Stimulated activated naive CD8-positive, alpha-beta T cell treated with anti-CD3 and anti-CD28 coated beads, Interleukin-15, amount 100 ng/mL, for 72 hours (primary cell): ENCODE measurements at regions not wholly inside any gene's neighbourhood (a gene's known extent, or its start where the extent isn't known, plus 50 kb on each side); places are given as distances from the start of the nearest gene placed in this dataset.

Source experiments
- ATAC-seq: fragments of 150-1000 bp; cut with Tn5 transposase; 2 replicates; pipeline ENCODE4 v1.10.0; 2021; ENCODE audit warnings: mild to moderate bottlenecking, moderate library complexity
- DNase-seq, 2 donors: peaks; one replicate each; pipeline ENCODE4 v3.0.0; 2021 to 2022
- H3K27ac Mint-ChIP-seq, 2 donors: one replicate each; pipeline ENCODE4 v1.8.0; 2022; ENCODE audit warnings: mild to moderate bottlenecking in 2 of 2, mixed read lengths in 2 of 2, moderate library complexity in 2 of 2
- H3K27me3 Mint-ChIP-seq: one replicate; pipeline ENCODE4 v1.8.0; 2022; ENCODE audit warnings: mixed read lengths
- H3K4me1 Mint-ChIP-seq: one replicate; pipeline ENCODE4 v1.8.0; 2022; ENCODE audit warnings: mild to moderate bottlenecking, mixed read lengths
- H3K4me3 Mint-ChIP-seq, 2 donors: one replicate each; pipeline ENCODE4 v1.8.0; 2022; ENCODE audit warnings: mild to moderate bottlenecking in 2 of 2, mixed read lengths in 2 of 2, moderate library complexity in 1 of 2
- H3K9me3 Mint-ChIP-seq, 2 donors: one replicate each; pipeline ENCODE4 v1.8.0; 2022; ENCODE audit warnings: mixed read lengths in 2 of 2

- Mint-ChIP-seq H3K9me3 (peaks cover 0 to 8% of the 10 kb centered on the region in 2 donors), H3K4me3 (no peak overlapping the region), H3K27ac (no peak overlapping the region), H3K27me3 (no peaks in the 10 kb centered on the region), H3K4me1 (no peaks in the 10 kb centered on the region)
- no peak for DNase-seq
- no peak for ATAC-seq
Observed at GRCh38 chr13:89900104-89900765, 1447.3 kb upstream of the MIR17HG start.

- no peak overlapping the region for H3K27ac Mint-ChIP-seq
- no peaks in the 10 kb centered on the region for H3K27me3 Mint-ChIP-seq
- H3K9me3 Mint-ChIP-seq = peaks cover 8 to 11% of the 10 kb centered on the region in 2 donors
- ATAC-seq (no peak), DNase-seq (no peak)
- no peak overlapping the region for H3K4me3 Mint-ChIP-seq
- H3K4me1 Mint-ChIP-seq = no peaks in the 10 kb centered on the region
Observed at GRCh38 chr13:89902223-89902622, 1445.3 kb upstream of the MIR17HG start.

- ATAC-seq (no peak), DNase-seq (no peak)
- no peak overlapping the region for H3K27ac Mint-ChIP-seq
- no peaks in the 10 kb centered on the region for H3K27me3 Mint-ChIP-seq
- no peaks in the 10 kb centered on the region for H3K4me1 Mint-ChIP-seq
- no peak overlapping the region for H3K4me3 Mint-ChIP-seq
- peaks cover 8 to 11% of the 10 kb centered on the region in 2 donors for H3K9me3 Mint-ChIP-seq
Observed at GRCh38 chr13:89903115-89903514, 1444.4 kb upstream of the MIR17HG start.

- ATAC-seq = no peak
- Mint-ChIP-seq H3K27me3 (no peaks in the 10 kb centered on the region), H3K9me3 (peaks cover 0 to 18% of the 10 kb centered on the region in 2 donors)
Observed at GRCh38 chr13:89910166-89910565, 1437.3 kb upstream of the MIR17HG start.

GRCh38 chr13:89916551-89916950, 1430.9 kb upstream of the MIR17HG start:
- no peak overlapping the region for H3K27ac Mint-ChIP-seq
- ATAC-seq = no peak
- no peaks in the 10 kb centered on the region for H3K27me3 Mint-ChIP-seq
- H3K4me1 Mint-ChIP-seq = no peaks in the 10 kb centered on the region
- no peak overlapping the region for H3K4me3 Mint-ChIP-seq
- H3K9me3 Mint-ChIP-seq = peaks cover 7 to 9% of the 10 kb centered on the region in 2 donors
- DNase-seq = no peak

More at GRCh38 chr13:89910166-89910565, 1437.3 kb upstream of the MIR17HG start:
- no peak overlapping the region for H3K27ac Mint-ChIP-seq
- DNase-seq = no peak
- no peak overlapping the region for H3K4me3 Mint-ChIP-seq
- H3K4me1 Mint-ChIP-seq = no peaks in the 10 kb centered on the region

GRCh38 chr13:89920461-89920860, 1427.0 kb upstream of the MIR17HG start:
- H3K9me3 Mint-ChIP-seq = peaks cover 7 to 18% of the 10 kb centered on the region in 2 donors
- H3K4me3 Mint-ChIP-seq = no peak overlapping the region
- H3K27me3 Mint-ChIP-seq = no peaks in the 10 kb centered on the region
- ATAC-seq = no peak
- H3K27ac Mint-ChIP-seq = no peak overlapping the region
- no peaks in the 10 kb centered on the region for H3K4me1 Mint-ChIP-seq
- DNase-seq = no peak

- DNase-seq = no peak
- Mint-ChIP-seq H3K9me3 (peaks cover 7 to 18% of the 10 kb centered on the region in 2 donors), H3K27me3 (no peaks in the 10 kb centered on the region), H3K4me3 (no peak overlapping the region), H3K4me1 (no peaks in the 10 kb centered on the region), H3K27ac (no peak overlapping the region)
- no peak for ATAC-seq
Observed at GRCh38 chr13:89923052-89923451, 1424.4 kb upstream of the MIR17HG start.

- H3K27ac Mint-ChIP-seq = no peak overlapping the region
- H3K4me1 Mint-ChIP-seq = no peaks in the 10 kb centered on the region
- H3K27me3 Mint-ChIP-seq = no peaks in the 10 kb centered on the region
- no peak for ATAC-seq
- DNase-seq = no peak
- peaks cover 7 to 18% of the 10 kb centered on the region in 2 donors for H3K9me3 Mint-ChIP-seq
- no peak overlapping the region for H3K4me3 Mint-ChIP-seq
Observed at GRCh38 chr13:89923736-89924135, 1423.8 kb upstream of the MIR17HG start.

GRCh38 chr13:89925107-89925506, 1422.4 kb upstream of the MIR17HG start:
- H3K4me1 Mint-ChIP-seq = no peaks in the 10 kb centered on the region
- peaks cover 7 to 18% of the 10 kb centered on the region in 2 donors for H3K9me3 Mint-ChIP-seq
- DNase-seq (no peak), ATAC-seq (no peak)
- H3K27ac Mint-ChIP-seq = no peak overlapping the region
- H3K4me3 Mint-ChIP-seq = no peak overlapping the region
- H3K27me3 Mint-ChIP-seq = no peaks in the 10 kb centered on the region

GRCh38 chr13:89930861-89931260, 1416.6 kb upstream of the MIR17HG start:
- Mint-ChIP-seq H3K27me3 (no peaks in the 10 kb centered on the region), H3K4me1 (no peaks in the 10 kb centered on the region), H3K9me3 (peaks cover 0 to 12% of the 10 kb centered on the region in 2 donors), H3K27ac (no peak overlapping the region), H3K4me3 (no peak overlapping the region)
- DNase-seq = no peak
- ATAC-seq = no peak

GRCh38 chr13:89932902-89933301, 1414.6 kb upstream of the MIR17HG start:
- no peak overlapping the region for H3K27ac Mint-ChIP-seq
- no peak overlapping the region for H3K4me3 Mint-ChIP-seq
- peaks cover 6 to 12% of the 10 kb centered on the region in 2 donors for H3K9me3 Mint-ChIP-seq
- no peak for ATAC-seq
- no peaks in the 10 kb centered on the region for H3K27me3 Mint-ChIP-seq
- DNase-seq = no peak
- H3K4me1 Mint-ChIP-seq = no peaks in the 10 kb centered on the region

GRCh38 chr13:89936256-89936655, 1411.2 kb upstream of the MIR17HG start:
- Mint-ChIP-seq H3K9me3 (peaks cover 6 to 19% of the 10 kb centered on the region in 2 donors), H3K27ac (peak overlapping the region in 1 of 2 donors; percentile 26), H3K4me3 (no peak overlapping the region), H3K27me3 (no peaks in the 10 kb centered on the region), H3K4me1 (no peaks in the 10 kb centered on the region)
- ATAC-seq (no peak), DNase-seq (no peak)

GRCh38 chr13:89937420-89937819, 1410.1 kb upstream of the MIR17HG start:
- no peaks in the 10 kb centered on the region for H3K4me1 Mint-ChIP-seq
- no peak overlapping the region for H3K4me3 Mint-ChIP-seq
- no peaks in the 10 kb centered on the region for H3K27me3 Mint-ChIP-seq
- H3K27ac Mint-ChIP-seq = no peak overlapping the region
- H3K9me3 Mint-ChIP-seq = peaks cover 6 to 15% of the 10 kb centered on the region in 2 donors
- ATAC-seq (no peak), DNase-seq (no peak)

GRCh38 chr13:89940383-89940782, 1407.1 kb upstream of the MIR17HG start:
- ATAC-seq (no peak), DNase-seq (no peak)
- Mint-ChIP-seq H3K4me3 (no peak overlapping the region), H3K27me3 (no peaks in the 10 kb centered on the region), H3K4me1 (no peaks in the 10 kb centered on the region), H3K27ac (no peak overlapping the region), H3K9me3 (peaks cover 6 to 9% of the 10 kb centered on the region in 2 donors)

GRCh38 chr13:89943139-89943538, 1404.3 kb upstream of the MIR17HG start:
- no peak for DNase-seq
- Mint-ChIP-seq H3K27ac (no peak overlapping the region), H3K9me3 (peaks cover 0 to 13% of the 10 kb centered on the region in 2 donors), H3K4me1 (no peaks in the 10 kb centered on the region), H3K4me3 (no peak overlapping the region), H3K27me3 (no peaks in the 10 kb centered on the region)
- ATAC-seq = no peak

GRCh38 chr13:89950225-89950624, 1397.3 kb upstream of the MIR17HG start:
- Mint-ChIP-seq H3K27me3 (no peaks in the 10 kb centered on the region), H3K4me1 (no peaks in the 10 kb centered on the region), H3K9me3 (peaks cover 7 to 15% of the 10 kb centered on the region in 2 donors), H3K27ac (no peak overlapping the region), H3K4me3 (no peak overlapping the region)
- no peak for ATAC-seq
- DNase-seq = no peak

- Mint-ChIP-seq H3K27ac (no peak overlapping the region), H3K9me3 (peaks cover 7 to 9% of the 10 kb centered on the region in 2 donors), H3K4me3 (no peak overlapping the region), H3K4me1 (no peaks in the 10 kb centered on the region), H3K27me3 (no peaks in the 10 kb centered on the region)
- DNase-seq (no peak), ATAC-seq (no peak)
Observed at GRCh38 chr13:89951341-89951740, 1396.1 kb upstream of the MIR17HG start.
